COLO668 (cell line): ENCODE measurements at regions not wholly inside any gene's neighbourhood (a gene's known extent, or its start where the extent isn't known, plus 50 kb on each side); places are given as distances from the start of the nearest gene placed in this dataset.
"Not testable (repeated sequence)": the region's sequence is repeated elsewhere in the genome, so short reads cannot be mapped to it uniquely, and the experiment has no call there.

Experiments used
- DNase-seq: peaks from one replicate; lab custom pipeline; 2025; ENCODE audit not compliant: unreplicated experiment; lab: John Stamatoyannopoulos, UW

DNA sequence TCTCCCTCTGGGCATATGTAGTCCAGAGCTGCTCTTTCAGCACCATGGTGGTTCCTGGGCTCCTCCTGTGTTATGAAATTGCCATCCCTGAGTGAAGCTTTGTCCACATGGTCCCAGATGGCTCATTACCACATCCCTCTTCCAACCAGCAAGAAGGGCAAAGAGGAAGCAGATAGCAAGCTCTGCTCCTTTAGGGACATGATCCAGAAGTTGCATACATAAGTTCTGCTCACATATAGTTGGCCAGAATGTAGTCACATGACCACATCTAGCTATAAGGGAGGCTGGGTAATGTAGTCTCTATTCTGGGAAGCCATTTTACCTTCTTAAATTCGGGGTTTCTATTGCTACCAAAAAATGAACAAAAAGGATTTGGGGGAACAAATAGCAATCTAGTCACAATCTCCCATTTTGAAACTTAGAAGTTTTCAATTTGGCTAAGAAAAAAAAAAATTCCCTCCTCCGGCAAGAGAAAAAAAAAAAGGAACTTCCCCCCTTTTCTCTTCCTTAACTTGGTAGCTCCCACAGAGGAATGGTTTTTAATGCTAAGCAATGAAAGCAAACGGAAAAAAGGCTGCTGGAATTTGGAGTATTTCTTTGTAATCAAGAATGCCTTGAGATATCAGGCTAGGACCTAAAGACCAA lies 88.2 kb upstream of the USP9X start:
- no peak for DNase-seq

DNA sequence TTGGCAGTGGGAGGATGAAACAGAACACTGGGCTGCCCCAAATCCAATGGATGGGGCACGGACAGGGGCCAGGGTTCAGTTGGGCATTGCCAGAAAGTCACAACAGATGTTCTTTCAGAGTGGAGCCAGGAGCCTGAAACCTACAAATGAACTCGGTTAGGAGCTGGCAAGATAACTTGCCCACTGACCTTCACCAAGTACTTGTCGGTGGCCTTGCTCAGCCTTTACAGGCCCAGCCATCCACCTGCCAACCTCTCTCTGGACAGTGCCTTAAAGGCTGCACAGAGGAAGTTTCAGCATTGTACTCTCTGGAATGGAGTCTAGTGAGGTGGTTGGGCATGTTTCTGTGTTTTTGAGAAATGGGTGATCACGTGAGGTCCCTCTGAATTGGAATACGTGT lies 87.1 kb upstream of the USP9X start:
- no peak for DNase-seq

DNA sequence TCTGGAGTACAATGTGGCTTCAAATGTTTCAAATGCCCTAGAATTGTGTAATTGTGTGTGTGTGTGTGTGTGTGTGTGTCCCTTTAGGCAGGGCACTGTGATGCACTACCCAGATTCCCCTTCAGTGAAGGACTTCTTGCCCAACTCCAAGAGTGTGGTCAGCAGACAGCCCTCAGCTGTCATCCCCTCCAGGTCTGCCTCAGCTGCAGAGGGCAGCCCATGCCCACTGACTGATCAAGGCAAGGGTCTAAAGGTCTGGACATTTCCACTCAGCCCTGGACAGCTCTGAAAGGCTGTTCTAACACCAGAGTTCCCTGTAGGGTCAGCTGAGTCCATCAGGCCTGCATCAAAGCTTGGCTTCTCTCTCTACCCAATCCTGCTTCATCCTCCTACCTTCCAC lies 83.9 kb upstream of the USP9X start:
- DNase-seq, result no peak

DNA sequence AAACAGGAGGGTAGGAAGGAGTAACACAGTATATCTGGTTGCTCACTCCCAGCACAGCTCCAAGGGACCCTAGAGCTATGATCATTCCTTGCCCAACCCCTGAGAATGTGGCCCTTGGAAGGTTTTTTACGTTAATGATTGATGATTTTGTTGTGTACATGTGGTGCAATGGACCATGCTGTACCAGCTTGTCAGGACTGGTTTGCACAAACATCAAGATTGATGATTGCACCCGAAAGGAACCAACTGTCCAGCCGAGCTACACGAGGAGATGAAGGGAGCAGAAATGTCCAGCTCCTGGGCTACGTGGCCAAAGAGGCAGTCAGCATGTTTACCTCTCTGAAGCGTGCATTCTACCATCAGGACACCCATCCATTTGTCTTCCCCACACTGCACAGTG lies 83.2 kb upstream of the USP9X start:
- no peak for DNase-seq

DNA sequence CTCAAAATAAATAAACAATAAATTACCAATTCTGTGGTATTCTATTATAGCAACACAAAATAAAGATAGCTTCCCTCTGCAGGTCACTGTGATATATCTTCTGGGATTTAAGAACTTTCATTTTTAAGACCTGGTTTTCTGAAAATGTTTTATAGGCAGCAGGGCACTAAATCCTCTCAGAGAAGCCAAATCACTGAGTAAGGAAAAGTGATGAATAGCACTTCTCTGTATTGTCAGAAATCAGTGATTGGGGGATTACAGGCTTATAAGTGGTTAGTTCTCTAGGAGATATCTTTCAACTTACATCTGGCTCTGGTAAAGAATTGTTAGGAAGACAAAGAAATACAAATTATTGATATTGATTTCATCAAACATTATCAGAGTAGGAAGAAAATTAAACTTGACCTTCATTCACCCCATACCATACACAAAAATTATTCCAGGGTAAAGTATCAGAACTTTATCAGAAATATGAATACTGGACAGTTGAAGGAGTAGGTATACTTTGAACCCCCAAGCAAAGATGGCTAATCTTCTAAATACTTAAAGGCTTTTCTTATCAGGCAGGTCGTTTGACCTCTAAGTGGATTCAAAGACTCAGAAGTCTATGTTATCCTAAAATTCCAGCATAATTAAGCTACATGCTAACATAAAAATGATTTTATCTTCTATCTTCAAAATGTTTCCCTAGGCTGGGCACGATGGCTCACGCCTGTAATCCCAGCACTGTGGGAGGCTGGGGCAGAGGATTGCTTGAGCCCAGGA lies 81.6 kb upstream of the USP9X start:
- DNase-seq, result no peak

DNA sequence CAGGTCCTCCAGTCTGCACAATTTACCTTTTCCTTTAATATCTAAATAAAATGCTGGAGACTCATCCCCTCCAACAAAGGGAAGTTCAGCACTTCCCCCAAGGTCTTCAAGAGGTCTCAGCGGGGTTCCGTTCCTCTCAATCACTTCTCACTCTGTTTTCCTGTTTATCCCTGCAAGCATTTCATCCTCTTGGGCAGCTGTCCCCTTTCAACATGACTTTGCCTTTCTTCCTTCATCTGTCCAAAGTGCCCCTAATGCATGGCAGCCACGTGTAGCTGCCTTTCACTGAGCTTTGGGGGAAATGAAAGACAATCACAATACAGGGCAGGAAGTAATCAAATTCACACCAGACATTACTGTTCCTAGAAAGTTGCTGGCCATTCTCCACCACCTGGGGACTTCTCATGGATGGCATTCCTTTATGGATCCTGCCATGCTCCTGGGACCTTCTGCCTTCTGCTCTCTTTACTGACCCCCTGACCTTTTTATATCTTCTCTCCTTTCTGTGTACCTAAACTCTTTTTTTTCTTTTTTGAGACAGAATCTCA lies 79.7 kb upstream of the USP9X start:
- no peak for DNase-seq

DNA sequence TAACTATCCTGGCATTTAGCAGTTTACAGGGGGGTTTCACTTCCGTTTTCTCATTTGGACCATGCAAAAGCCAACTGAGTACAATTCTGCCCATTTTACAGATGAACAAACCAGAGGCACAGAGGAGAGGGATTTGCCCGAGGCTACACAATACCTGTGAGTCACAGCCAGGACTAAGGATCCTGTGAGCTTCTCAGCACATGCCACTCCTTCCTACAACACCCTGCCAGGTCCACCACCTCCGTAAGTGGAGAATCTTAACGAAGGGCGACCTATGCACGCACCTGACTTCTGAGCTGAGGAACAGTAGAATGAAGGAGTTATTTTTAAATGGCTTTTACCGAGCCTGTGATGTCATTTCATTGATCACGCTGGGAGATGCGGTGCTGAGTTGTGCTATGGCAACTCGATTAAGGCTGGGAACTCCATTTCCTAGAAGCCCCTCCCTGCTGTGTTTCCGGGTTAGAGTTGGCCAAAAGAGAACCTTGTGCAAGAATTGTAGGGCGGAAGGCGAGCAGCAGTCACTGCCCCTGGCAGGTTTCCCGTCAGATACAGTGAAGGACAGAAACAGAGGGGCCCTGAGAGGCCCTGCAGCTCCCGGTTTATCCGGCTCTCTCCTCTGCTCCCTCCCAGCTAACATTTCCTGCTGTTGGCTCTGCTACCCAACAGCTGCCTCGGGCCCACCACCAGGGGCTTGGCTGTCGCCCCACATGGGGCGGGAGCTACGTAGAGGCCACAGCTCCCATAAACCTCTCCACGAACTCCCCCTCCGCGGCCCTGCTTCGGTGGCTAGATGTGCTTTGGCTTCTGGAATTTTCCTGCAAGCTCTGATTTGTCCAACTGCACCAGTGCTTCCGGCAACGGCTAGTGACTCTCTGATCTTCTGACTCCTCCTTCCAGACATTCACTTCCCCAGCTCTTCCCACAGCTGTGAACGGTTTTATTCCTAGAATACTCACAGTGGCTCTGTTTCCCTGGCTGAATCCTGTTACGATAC lies 75.1 kb upstream of the USP9X start:
- no peak for DNase-seq

DNA sequence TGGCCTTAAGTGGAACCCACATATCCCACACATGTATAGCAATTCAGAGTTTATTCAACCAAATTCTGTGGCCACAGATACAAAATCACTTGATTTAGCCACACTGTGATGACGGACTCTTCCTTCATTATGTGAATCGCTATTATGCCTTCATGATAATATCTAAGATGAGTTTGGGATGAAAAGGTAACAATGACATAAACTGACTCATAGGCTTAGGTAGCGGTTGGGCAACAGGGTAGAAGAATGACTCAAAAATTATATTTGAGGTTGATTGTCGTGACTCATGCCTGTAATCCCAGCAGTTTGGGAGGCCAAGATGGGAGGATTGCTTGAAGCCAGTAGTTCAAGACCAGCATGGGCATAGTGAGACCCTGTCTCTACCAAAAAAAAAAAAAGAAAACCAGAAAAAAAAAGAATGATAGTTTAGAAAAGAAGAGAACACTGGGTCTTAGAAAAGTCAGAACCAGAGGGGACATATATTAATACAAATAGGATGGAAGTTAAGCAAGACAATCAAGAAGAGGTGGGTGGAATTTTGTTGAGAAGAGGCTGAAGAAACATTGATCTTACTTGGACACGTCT lies 70.4 kb upstream of the USP9X start:
- no peak for DNase-seq

DNA sequence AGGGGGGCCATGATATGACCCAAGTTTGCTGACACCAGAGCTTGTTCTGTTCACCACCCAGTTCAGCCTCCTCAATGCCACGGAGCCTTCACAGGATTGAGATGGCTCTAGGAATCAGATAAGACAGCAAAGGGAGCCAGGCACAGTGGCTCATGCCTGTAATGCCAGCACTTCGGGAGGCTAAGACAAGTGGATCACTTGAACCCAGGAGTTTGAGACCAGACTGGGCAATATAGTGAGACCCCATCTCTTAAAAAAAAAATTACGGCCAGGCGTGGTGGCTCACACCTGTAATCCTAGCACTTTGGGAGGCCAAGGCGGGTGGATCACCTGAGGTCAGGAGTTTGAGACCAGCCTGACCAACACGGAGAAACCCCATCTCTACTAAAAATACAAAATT lies 67.5 kb upstream of the USP9X start:
- DNase-seq, result not testable (repeated sequence)

DNA sequence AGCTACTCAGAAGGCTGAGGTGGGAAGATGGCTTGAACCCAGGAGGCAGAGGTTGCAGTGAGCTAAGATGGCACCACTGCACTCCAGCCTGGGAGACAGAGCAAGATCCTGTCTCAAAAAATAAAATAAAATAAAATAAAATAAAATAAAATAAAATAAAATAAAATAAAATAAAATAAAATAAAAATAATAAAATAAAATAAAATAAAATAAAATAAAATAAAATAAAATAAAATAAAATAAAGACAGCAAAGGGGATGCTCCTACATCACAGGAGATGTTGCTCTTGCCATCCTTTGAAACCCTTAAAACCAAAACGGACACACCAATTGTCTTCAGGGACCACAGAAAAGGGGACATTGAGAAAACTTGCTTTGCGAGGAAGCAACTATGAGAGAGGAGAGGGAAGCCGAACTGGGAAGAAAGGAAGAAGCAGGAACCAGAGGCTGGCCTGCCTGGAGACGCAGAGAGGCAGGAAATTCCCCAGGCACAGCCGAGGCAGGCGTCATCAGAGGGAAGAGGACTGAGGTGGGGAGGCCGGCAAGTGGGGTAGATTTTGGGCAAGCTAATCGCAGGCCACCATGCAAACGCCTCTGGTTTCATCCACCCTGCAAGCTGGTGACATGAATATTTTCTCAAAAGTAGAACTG lies 66.7 kb upstream of the USP9X start:
- not testable (repeated sequence) for DNase-seq

DNA sequence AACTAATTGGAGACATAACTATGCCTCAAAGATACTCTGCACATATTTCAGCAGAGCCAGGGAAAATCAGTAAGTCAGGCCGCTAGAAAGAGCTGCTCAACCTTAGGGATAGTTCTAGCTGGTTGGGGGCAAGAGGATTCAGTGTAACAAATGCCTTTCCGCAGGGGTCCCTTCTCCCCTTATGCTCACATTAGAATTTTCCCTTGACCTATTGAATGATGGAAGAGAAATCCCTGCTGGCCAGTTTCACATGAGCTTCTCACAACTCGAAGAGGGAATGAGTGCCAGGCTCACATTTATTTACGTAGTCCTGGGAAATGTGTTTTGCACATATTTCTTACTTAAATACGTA lies 66.2 kb upstream of the USP9X start:
- no peak for DNase-seq

DNA sequence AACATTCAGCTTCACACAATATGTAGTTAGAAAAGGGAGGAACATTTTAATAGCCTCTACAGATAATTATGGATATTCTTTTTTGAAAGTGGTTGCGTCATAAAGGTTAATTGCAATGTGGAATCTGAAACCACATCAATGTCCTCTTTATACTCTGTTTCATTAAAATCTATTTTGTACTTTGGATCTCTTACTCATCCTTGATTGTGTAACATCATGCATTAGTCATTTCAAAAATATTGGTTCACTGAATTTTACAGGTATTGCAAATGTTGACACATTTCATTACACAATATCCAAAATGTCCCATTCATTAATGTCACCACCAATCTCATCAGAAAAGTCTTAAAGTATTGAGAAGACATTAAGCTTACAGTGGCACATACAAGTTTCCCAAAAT lies 62.7 kb upstream of the USP9X start:
- no peak for DNase-seq

DNA sequence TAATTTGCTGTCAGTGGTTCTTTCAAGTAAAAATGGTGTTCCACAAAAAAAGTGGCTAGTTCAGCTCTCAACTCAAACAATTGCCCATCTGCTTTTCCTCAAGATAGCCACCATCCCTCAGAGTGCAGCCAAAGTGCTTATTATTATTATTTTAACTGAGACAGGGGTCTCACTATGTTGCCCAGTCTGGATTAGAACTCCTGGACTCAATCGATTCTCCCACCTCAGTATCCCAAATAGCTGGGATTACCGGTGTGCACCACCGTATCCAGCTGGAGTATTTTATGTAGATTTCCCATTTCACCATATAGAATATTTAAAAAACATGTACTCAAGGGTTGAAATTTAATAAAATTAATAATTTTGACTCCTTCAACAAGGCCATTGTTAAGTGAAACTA lies 62.1 kb upstream of the USP9X start:
- DNase-seq, result no peak

DNA sequence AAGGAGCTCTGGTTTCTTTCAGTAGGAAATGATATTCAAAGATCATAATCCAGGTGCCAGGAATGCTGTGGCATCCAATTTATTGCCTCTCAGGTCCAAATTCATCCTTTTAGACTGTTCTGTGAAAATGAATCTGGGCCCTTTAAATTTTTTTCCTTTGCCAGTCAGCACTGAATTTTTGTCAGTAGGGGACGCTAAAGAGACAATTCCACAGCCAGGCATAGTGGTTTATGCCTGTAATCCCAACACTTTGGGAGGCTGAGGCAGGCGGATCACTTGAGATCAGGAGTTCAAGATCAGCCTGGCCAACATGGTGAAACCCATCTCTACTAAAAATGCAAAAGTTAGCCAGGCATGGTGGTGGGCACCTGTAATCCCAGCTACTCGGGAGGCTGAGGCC lies 60.9 kb upstream of the USP9X start:
- not testable (repeated sequence) for DNase-seq

DNA sequence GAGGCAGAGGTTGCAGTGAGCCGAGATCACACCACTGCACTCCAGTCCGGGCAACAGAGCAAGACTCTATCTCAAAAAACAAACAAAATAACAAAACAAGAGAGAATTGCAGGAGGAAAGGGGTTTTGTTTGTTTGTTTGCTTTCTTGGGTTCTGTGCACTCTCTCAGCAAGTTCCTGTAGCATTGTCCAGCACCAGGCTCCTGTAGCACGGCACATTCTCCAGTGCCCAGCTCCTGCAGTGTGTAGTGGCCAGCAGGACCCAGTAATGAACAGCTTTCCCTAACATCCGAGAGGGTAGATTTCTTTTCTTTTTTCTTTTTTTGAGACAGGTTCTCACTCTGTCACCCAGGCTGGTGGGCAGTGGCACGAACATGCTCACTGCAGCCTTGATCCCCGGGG lies 60.5 kb upstream of the USP9X start:
- DNase-seq, result no peak

DNA sequence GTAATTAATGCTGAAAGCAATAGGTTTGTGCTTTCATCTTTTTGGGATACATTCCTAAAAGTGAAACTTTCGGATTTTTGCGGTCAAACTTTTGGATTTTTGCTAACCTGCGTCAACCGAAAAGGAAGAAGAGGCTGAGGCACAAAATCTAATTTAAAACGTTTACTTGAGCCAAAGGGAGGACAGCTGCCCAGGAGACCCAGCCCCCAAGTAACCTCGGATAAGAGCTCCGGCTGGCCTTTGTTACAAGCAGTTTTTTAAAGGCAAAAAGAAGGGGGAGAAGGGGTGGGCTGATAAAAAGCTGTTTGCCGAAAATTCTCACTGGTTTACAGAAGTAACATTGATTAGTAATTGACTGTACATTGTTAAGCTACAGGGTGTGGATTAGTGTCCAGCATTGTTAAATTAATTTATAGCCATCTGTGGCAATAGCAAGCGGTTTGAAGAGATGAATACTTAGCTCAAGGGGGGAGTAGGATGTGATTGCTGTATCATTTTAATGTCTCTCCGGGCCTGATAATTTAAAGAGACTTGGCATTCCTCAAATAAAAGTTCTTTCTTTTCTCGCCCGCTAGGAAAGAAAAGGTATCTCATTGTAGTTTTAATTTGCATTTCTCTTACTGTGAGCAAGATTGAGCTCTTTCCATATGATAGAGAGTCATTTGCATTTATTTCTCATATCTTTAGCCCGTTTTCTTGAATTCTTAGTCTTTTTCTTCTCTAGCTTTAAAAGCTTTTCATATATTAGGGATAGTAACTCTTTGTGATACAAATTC lies 59.1 kb upstream of the USP9X start:
- no peak for DNase-seq

DNA sequence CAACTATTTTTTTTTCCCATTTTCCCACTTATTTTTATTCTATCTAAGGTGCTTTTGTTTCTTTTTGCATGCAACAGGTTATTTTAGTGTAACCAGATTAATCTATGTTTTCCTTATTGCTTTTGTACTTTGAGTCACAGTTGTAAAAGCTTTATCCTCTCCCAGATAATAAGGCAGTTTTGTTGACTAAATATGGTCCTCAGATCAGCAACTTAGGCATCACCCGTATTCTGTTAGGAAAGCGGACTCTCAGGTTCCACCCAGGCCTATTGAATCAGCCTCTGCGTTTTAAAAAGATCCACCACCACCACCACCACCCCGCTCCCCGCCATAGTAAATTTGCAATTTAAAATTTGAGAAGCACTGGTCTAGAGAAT lies 58.6 kb upstream of the USP9X start:
- no peak for DNase-seq

DNA sequence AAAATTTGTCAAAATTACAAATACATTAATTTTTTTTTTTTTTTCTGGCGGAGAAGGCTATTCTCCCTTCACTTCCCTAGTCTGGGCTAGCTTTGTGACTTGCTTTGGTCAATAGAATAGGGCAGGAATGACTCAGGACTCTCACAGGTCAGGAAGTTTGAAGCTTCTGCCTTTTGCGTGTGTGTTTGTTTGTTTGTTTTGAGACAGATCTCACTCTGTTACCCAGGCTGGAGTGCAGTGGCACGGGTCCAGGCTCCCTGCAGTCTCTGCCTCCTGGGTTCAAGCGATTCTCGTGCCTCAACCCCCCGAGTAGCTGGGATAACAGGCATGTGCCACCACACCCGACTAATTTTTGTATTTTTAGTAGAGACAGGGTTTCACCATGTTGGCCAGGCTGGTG lies 55.9 kb upstream of the USP9X start:
- no peak for DNase-seq

DNA sequence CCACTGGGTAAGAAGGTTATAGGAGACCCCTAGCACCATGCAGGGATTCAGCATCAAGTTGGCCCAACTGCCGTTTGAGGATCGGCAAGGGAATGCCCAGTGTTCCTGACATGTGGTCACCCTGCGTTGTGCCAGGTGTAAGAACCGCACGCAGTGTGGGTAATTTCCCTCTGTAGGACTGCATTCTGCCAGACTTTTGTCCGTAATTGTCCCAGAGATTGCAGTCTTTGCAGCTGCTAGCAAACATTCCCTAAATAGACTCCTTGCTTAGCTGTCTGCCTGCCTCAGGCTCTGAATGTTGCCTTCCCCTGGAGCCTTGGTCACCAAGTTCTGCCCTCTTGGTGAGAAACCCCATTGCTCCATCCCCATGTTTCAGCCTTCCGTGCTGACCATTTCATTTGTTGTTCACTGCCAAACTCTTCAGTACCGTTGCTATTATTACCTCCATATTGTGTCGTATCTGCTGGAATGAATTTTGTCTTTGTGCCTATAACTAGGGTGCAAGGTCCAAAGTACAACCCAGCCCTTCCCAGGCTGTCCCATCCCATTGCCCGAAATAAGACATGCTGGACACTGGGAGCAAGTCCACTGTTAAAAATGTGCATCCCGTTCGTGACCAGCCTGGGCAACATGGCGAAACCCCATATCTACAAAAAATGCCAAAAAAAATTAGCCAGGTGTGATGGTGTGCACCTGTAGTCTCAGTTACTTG lies 53.8 kb upstream of the USP9X start:
- DNase-seq, result no peak
